ENCODE measurements at regions not wholly inside any gene's neighbourhood (a gene's known extent, or its start where the extent isn't known, plus 50 kb on each side); places are given as distances from the start of the nearest gene placed in this dataset.

GRCh38 chr14:76313303-76313702, 62.6 kb upstream of the ESRRB start:
- peak overlapping the region; percentile 24 for H3K27ac Mint-ChIP-seq
- H3K4me3 Mint-ChIP-seq, result peak overlapping the region; percentile 14
- H3K9me3 Mint-ChIP-seq, result no peaks in the 10 kb centered on the region
- no peak overlapping the region for H3K9ac ChIP-seq (ENCODE audit: extremely low read depth, low read length, poor library complexity, severe bottlenecking)
- H3K36me3 ChIP-seq (ENCODE audit: control insufficient read depth, insufficient read depth, low read length), result no peaks in the 10 kb centered on the region
- H3K27ac ChIP-seq (ENCODE audit: low read depth, low read length), result no peak overlapping the region
- peaks cover 13% of the 10 kb centered on the region for H3K4me1 ChIP-seq (ENCODE audit: control insufficient read depth, insufficient read depth, low read length)
- TF ChIP-seq, protein P1, sequence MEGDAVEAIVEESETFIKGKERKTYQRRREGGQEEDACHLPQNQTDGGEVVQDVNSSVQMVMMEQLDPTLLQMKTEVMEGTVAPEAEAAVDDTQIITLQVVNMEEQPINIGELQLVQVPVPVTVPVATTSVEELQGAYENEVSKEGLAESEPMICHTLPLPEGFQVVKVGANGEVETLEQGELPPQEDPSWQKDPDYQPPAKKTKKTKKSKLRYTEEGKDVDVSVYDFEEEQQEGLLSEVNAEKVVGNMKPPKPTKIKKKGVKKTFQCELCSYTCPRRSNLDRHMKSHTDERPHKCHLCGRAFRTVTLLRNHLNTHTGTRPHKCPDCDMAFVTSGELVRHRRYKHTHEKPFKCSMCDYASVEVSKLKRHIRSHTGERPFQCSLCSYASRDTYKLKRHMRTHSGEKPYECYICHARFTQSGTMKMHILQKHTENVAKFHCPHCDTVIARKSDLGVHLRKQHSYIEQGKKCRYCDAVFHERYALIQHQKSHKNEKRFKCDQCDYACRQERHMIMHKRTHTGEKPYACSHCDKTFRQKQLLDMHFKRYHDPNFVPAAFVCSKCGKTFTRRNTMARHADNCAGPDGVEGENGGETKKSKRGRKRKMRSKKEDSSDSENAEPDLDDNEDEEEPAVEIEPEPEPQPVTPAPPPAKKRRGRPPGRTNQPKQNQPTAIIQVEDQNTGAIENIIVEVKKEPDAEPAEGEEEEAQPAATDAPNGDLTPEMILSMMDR (conservative IDR thresholded peaks at IDR 0.05), result no peak
- H3K27me3 ChIP-seq (ENCODE audit: control insufficient read depth, insufficient read depth, low read length, poor library complexity, severe bottlenecking), result peaks cover 78% of the 10 kb centered on the region
- peaks cover 76% of the 10 kb centered on the region for H3K27me3 Mint-ChIP-seq (ENCODE audit: insufficient read depth)
- H3K9me3 ChIP-seq (ENCODE audit: control insufficient read depth, low read length), result no peaks in the 10 kb centered on the region
- no peak overlapping the region for H3K4me3 ChIP-seq (ENCODE audit: low read length)
- DNase-seq, result no peak
- no peaks in the 10 kb centered on the region for H3K36me3 Mint-ChIP-seq (ENCODE audit: low read depth)
- WGBS, 2 experiments (ENCODE audit: insufficient coverage in 1 of 2, insufficient read length in 1 of 2), result 12 to 31% methylated on average over 2 to 4 of the region's 4 CpGs
- H3K4me1 Mint-ChIP-seq, result peaks cover 56% of the 10 kb centered on the region

DNA sequence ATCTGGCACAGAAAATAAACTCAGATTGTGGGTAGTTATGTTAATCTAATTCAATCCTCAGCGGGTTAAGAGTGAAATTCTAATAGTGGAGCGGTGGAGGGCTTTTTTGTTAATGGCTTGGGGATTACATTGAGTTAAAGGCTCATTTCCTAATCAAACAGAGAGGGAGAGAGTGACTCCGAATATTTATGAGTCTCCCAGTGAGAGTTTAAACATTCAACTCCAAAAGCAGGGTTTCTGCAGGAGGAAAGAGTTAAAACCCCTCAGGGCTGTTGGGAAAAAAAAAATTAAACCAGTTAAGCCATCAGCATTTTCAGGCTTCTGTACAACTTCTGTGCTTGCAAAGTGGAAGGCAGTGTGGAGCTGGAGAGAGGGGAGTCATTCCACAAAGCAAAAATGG, 62.1 kb upstream of the ESRRB start:
- Mint-ChIP-seq H3K4me3 (peak overlapping the region; percentile 14), H3K27ac (peak overlapping the region; percentile 24), H3K4me1 (peaks cover 56% of the 10 kb centered on the region), H3K9me3 (no peaks in the 10 kb centered on the region), H3K27me3 (ENCODE audit: insufficient read depth) (peaks cover 71% of the 10 kb centered on the region), H3K36me3 (ENCODE audit: low read depth) (no peaks in the 10 kb centered on the region)
- Histone ChIP-seq H3K9me3 (ENCODE audit: control insufficient read depth, low read length) (no peaks in the 10 kb centered on the region), H3K4me3 (ENCODE audit: low read length) (no peak overlapping the region), H3K27me3 (ENCODE audit: control insufficient read depth, insufficient read depth, low read length, poor library complexity, severe bottlenecking) (peaks cover 72% of the 10 kb centered on the region), H3K36me3 (ENCODE audit: control insufficient read depth, insufficient read depth, low read length) (no peaks in the 10 kb centered on the region), H3K4me1 (ENCODE audit: control insufficient read depth, insufficient read depth, low read length) (peaks cover 13% of the 10 kb centered on the region), H3K9ac (ENCODE audit: extremely low read depth, low read length, poor library complexity, severe bottlenecking) (no peak overlapping the region), H3K27ac (ENCODE audit: low read depth, low read length) (no peak overlapping the region)
- TF ChIP-seq, protein P1 (conservative IDR thresholded peaks at IDR 0.05), result no peak
- no peak for DNase-seq
- 0 to 20% methylated on average over 2 to 3 of the region's 3 CpGs for WGBS, 2 experiments (ENCODE audit: insufficient coverage in 1 of 2, insufficient read length in 1 of 2)

GRCh38 chr14:76314521-76315034, 61.4 kb upstream of the ESRRB start:
- Histone ChIP-seq H3K36me3 (ENCODE audit: control insufficient read depth, insufficient read depth, low read length) (no peaks in the 10 kb centered on the region), H3K4me3 (ENCODE audit: low read length) (no peak overlapping the region), H3K27me3 (ENCODE audit: control insufficient read depth, insufficient read depth, low read length, poor library complexity, severe bottlenecking) (peaks cover 65% of the 10 kb centered on the region), H3K4me1 (ENCODE audit: control insufficient read depth, insufficient read depth, low read length) (peaks cover 13% of the 10 kb centered on the region), H3K9me3 (ENCODE audit: control insufficient read depth, low read length) (no peaks in the 10 kb centered on the region), H3K27ac (ENCODE audit: low read depth, low read length) (no peak overlapping the region), H3K9ac (ENCODE audit: extremely low read depth, low read length, poor library complexity, severe bottlenecking) (no peak overlapping the region)
- peaks cover 56% of the 10 kb centered on the region for H3K4me1 Mint-ChIP-seq
- DNase-seq, result peak; percentile 83
- H3K27me3 Mint-ChIP-seq (ENCODE audit: insufficient read depth), result peaks cover 71% of the 10 kb centered on the region
- peak overlapping the region; percentile 24 for H3K27ac Mint-ChIP-seq
- peak overlapping the region; percentile 14 for H3K4me3 Mint-ChIP-seq
- 17 to 20% methylated on average over 4 to 7 of the region's 7 CpGs for WGBS, 2 experiments (ENCODE audit: insufficient coverage in 1 of 2, insufficient read length in 1 of 2)
- H3K9me3 Mint-ChIP-seq, result no peaks in the 10 kb centered on the region
- H3K36me3 Mint-ChIP-seq (ENCODE audit: low read depth), result no peaks in the 10 kb centered on the region
- TF ChIP-seq, protein P1 (conservative IDR thresholded peaks at IDR 0.05), result no peak
